Endometrium (tissue), 2 donors: ENCODE measurements at regions not wholly inside any gene's neighbourhood (a gene's known extent, or its start where the extent isn't known, plus 50 kb on each side); places are given as distances from the start of the nearest gene placed in this dataset.

ENCODE experiments used
- FAIRE-seq: peaks from 2 replicates; lab custom pipeline; 2012; peaks lifted over from hg19 to GRCh38; lab: Jason Lieb, UNC
- donor health status: control.
- donor health status: control.

GRCh38 chr20:52921340-52921739 lies 50.8 kb upstream of the TSHZ2 start:
- no peak for FAIRE-seq

GRCh38 chr20:52918311-52918710 lies 53.8 kb upstream of the TSHZ2 start:
- FAIRE-seq, result no peak

- no peak for FAIRE-seq
These were observed 56.6 kb upstream of the TSHZ2 start for GRCh38 chr20:52915564-52915963.

GRCh38 chr20:52914870-52915269 lies 57.3 kb upstream of the TSHZ2 start:
- no peak for FAIRE-seq

GRCh38 chr20:52913650-52914387 lies 58.3 kb upstream of the TSHZ2 start:
- no peak for FAIRE-seq

GRCh38 chr20:52905241-52905994 lies 66.7 kb upstream of the TSHZ2 start:
- FAIRE-seq, result no peak

GRCh38 chr20:52904837-52905236 lies 67.3 kb upstream of the TSHZ2 start:
- FAIRE-seq, result no peak

GRCh38 chr20:52899041-52899608 lies 73.0 kb upstream of the TSHZ2 start:
- FAIRE-seq, result no peak

- FAIRE-seq, result no peak
These were observed 75.8 kb upstream of the TSHZ2 start for GRCh38 chr20:52896348-52896747.

GRCh38 chr20:52895701-52896100 lies 76.5 kb upstream of the TSHZ2 start:
- no peak for FAIRE-seq

- FAIRE-seq, result no peak
These were observed 76.9 kb upstream of the TSHZ2 start for GRCh38 chr20:52895235-52895634.

- no peak for FAIRE-seq
These were observed 78.7 kb upstream of the TSHZ2 start for GRCh38 chr20:52893498-52893897.

- no peak for FAIRE-seq
These were observed 80.1 kb upstream of the TSHZ2 start for GRCh38 chr20:52892023-52892422.

GRCh38 chr20:52890130-52890529 lies 82.0 kb upstream of the TSHZ2 start:
- no peak for FAIRE-seq

- FAIRE-seq, result no peak
These were observed 82.9 kb upstream of the TSHZ2 start for GRCh38 chr20:52889225-52889624.

GRCh38 chr20:52888096-52888495 lies 84.1 kb upstream of the TSHZ2 start:
- no peak for FAIRE-seq

- no peak for FAIRE-seq
These were observed 91.2 kb upstream of the TSHZ2 start for GRCh38 chr20:52880997-52881396.

GRCh38 chr20:52880259-52880658 lies 91.9 kb upstream of the TSHZ2 start:
- FAIRE-seq, result no peak

GRCh38 chr20:52874241-52874640 lies 97.9 kb upstream of the TSHZ2 start:
- no peak for FAIRE-seq

- FAIRE-seq, result no peak
These were observed 102.3 kb upstream of the TSHZ2 start for GRCh38 chr20:52869698-52870501.

GRCh38 chr20:52869276-52869675 lies 102.9 kb upstream of the TSHZ2 start:
- no peak for FAIRE-seq

GRCh38 chr20:52867305-52867704 lies 104.9 kb upstream of the TSHZ2 start:
- FAIRE-seq, result no peak
